ENCODE measurements at regions not wholly inside any gene's neighbourhood (a gene's known extent, or its start where the extent isn't known, plus 50 kb on each side); places are given as distances from the start of the nearest gene placed in this dataset.

DNA sequence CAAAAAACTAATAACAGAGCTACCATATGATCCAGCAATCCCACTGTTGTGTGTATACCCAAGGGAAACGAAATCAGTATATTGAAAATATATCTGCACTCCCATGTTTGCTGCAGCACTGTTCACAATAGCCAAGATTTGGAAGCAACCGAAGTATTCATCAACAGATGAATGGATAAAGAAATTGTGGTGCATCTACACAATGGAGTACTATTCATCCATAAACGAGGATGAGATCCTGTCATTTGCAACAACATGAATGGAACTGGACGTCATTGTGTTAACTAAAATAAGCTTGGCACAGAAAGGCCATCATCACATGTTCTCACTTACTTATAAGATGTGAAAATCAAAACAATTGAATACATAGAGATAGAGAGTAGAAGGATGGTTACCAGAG is 402.1 kb downstream of the KCTD8 start:
- no peak overlapping the region for H3K4me3 ChIP-seq (ENCODE audit: low read length)
- no peak for DNase-seq (ENCODE audit: low read depth)
- TF ChIP-seq, protein P1, sequence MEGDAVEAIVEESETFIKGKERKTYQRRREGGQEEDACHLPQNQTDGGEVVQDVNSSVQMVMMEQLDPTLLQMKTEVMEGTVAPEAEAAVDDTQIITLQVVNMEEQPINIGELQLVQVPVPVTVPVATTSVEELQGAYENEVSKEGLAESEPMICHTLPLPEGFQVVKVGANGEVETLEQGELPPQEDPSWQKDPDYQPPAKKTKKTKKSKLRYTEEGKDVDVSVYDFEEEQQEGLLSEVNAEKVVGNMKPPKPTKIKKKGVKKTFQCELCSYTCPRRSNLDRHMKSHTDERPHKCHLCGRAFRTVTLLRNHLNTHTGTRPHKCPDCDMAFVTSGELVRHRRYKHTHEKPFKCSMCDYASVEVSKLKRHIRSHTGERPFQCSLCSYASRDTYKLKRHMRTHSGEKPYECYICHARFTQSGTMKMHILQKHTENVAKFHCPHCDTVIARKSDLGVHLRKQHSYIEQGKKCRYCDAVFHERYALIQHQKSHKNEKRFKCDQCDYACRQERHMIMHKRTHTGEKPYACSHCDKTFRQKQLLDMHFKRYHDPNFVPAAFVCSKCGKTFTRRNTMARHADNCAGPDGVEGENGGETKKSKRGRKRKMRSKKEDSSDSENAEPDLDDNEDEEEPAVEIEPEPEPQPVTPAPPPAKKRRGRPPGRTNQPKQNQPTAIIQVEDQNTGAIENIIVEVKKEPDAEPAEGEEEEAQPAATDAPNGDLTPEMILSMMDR (conservative IDR thresholded peaks at IDR 0.05; ENCODE audit: low read length), result no peak

DNA sequence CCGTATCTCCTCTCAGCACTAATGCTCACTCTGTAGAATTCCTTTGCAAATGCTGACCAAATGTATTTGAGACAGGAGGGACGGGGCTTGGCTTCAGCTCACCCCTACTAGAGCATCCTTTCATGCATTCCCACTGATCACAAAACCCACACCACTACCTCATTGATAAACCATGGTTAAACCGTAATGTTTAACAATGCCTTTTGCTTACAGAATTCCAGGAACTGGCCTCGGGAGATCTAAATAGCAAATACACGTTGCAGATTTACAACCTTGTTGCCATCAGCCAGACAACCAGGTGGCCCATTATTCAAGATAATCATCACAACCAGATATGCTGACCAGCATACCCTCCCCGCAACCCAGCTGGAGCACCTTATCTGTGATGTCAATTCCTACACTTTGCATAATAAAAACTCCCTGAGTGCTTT is 391.9 kb downstream of the KCTD8 start:
- TF ChIP-seq, protein P1 (conservative IDR thresholded peaks at IDR 0.05; ENCODE audit: low read length), result no peak
- no peak for DNase-seq (ENCODE audit: low read depth)
- no peak overlapping the region for H3K4me3 ChIP-seq (ENCODE audit: low read length)

DNA sequence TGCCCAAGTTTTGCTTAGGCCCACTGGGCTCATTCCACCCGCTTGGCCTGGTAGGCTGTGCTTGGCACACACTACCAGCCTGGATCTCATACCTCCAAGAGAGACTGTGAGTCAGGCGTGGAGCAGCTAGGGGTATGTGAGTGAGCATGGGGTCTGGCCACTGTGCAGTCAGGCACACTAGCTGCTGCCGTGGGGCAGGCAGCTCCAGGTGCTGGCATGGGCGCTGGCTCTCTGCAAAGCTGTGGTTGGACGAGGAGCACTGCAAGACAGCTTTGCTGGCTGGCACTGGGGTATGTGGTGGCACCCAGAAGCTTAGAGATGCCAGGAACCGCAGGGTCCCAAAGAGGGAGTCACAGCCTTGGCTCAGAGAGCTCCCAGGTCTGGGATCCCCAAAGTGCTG is 377.8 kb downstream of the KCTD8 start:
- TF ChIP-seq, protein P1 (conservative IDR thresholded peaks at IDR 0.05; ENCODE audit: low read length), result no peak
- H3K4me3 ChIP-seq (ENCODE audit: low read length), result no peak overlapping the region
- no peak for DNase-seq (ENCODE audit: low read depth)

DNA sequence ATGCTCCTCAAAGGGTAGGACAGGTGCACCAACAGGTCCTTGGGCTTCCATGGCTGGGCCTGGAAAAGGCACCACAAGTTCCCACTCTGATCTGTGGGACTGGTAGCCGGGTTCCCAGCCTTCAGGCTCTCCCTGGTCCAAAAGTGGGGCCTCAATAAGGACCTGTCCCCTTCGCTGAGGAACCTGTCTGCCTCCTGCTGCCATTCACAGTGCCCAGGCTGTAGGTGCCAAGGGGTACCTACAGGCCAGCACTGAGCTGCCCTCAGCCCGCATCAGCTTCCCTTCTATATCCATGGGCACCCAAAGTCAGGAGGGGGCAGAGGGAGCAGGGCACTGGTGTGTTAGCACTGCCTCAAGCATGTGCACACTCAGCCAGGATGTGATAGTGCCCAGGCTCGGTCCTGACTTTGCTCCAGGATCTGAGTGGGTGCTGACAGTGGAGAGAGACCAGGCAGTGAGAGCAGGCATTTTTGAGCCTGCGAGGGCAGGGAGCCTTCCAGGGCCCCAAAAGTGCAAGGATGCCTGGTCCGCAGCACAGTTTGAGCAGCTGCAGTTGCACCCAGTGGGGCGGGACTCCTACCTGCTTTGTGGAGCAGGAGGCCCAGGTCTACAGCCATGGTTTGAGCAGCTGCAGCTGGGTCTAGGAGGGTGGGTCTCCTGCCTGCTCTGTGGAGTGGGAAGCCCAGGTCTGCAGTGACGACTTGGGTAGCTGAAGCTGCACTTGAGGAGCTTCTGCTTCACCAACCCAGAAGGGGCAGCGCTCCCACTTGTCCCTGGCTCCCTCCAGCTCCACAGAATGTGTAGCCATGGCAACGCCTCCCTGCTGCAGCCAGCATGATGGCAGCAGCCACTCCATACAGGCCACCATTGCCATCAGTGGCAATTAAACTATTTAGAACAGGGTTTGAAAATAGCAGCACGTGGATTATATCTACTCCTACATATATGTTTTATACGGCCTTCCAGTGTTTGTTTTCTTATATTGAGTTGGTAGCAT is 376.4 kb downstream of the KCTD8 start:
- TF ChIP-seq, protein P1 (conservative IDR thresholded peaks at IDR 0.05; ENCODE audit: low read length), result no peak
- no peak for DNase-seq (ENCODE audit: low read depth)
- H3K4me3 ChIP-seq (ENCODE audit: low read length), result no peak overlapping the region

DNA sequence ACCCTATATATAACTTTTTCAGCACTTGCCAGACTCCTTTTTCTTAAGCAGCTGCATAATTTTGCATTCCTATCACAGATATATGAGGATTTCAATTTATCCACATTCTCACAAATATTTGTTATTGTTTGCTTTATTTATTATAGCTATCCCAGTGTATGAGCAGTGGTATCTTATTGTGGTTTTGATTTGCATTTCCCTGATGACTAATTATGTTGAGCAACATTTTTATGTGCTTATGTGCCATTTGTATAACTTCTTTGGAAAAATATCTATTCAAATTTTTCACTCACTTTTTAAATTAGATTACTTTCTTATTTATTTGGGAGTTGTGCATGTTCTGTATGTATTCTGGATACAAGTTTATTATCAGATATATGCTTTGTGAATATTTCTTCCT is 361.9 kb downstream of the KCTD8 start:
- H3K4me3 ChIP-seq (ENCODE audit: low read length), result no peak overlapping the region
- DNase-seq (ENCODE audit: low read depth), result no peak
- TF ChIP-seq, protein P1 (conservative IDR thresholded peaks at IDR 0.05; ENCODE audit: low read length), result no peak

DNA sequence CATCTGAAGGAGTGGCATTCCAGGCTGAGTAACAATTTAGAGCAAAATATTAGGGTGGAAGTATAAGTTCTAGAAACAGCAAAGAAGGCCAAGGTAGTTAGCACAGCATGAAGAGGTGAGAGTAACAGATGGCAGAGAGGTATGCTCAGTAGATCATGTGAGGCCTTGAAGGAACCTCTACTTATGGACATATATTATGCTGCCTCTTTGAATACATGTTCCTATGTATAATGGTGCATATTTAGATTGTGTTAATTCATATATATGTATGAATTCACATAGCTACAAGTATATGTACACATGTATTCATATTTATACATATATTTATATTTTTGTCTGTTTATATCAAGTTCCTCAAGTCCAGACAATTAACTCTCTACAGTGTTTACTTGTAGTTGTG is 355.2 kb downstream of the KCTD8 start:
- no peak for DNase-seq (ENCODE audit: low read depth)
- H3K4me3 ChIP-seq (ENCODE audit: low read length), result no peak overlapping the region
- TF ChIP-seq, protein P1 (conservative IDR thresholded peaks at IDR 0.05; ENCODE audit: low read length), result no peak

DNA sequence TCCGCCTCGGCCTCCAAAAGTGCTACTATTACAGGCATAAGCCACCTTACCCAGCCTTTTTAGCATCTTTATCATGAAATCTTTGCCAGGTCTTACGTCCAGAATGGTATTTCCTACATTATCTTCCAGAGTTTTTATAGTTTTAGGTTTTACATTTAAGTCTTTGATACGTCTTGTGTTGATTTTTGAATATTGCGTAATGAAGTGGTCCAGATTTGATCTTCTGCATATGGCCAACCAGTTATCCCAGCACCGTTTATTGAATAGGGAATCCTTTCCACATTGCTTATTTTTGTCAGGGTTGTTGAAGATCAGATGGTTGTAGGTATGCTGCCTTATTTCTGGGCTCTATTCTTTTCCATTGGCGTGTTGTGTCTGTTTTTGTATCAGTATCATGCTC is 349.6 kb downstream of the KCTD8 start:
- TF ChIP-seq, protein P1 (conservative IDR thresholded peaks at IDR 0.05; ENCODE audit: low read length), result no peak

More for the DNA sequence above, 349.6 kb downstream of the KCTD8 start:
- H3K4me3 ChIP-seq (ENCODE audit: low read length), result no peak overlapping the region
- DNase-seq (ENCODE audit: low read depth), result no peak

Data from AG10803 (cell line).